GM12878 (cell line): ENCODE measurements at regions not wholly inside any gene's neighbourhood (a gene's known extent, or its start where the extent isn't known, plus 50 kb on each side); places are given as distances from the start of the nearest gene placed in this dataset.

Experiments
- ATAC-seq: fragments of 200-7000 bp; cut with Tn5 transposase; 3 replicates; pipeline ENCODE4 v1.9.1; 2020; ENCODE audit warnings: mild to moderate bottlenecking, moderate library complexity
- BruUV-seq: library from RNA; stranded (reverse); fragments of 400-500 nt; replicated peaks from 2 replicates; lab custom pipeline; 2021; lab: Mats Ljungman, UMichigan
- CTCF ChIA-PET: fragments of 300-600 bp; sonication (Branson Sonifier 250); formaldehyde crosslinking; extraction: SDS; loops from one replicate; lab custom pipeline; 2021; ENCODE audit warnings: inconsistent platforms; lab: Yijun Ruan, JAX
- POLR2A ChIA-PET: fragments of 350-600 bp; formaldehyde crosslinking; extraction: SDS; loops from one replicate; lab custom pipeline; 2021; ENCODE audit warnings: inconsistent platforms; lab: Charles Lee
- RAD21 ChIA-PET: fragments of 300-600 bp; sonication (Branson Sonifier 250); formaldehyde crosslinking; loops from one replicate; lab custom pipeline; 2023; ENCODE audit warnings: antibody characterized with exemption; ENCODE audit not compliant: unreplicated experiment; lab: Charles Lee
- SMC1A ChIA-PET: fragments of 300-600 bp; sonication (Branson Sonifier 250); formaldehyde crosslinking; loops from one replicate; lab custom pipeline; 2023; ENCODE audit not compliant: unreplicated experiment, uncharacterized antibody; lab: Charles Lee
- DNase-seq: peaks from one replicate; pipeline ENCODE4 v3.0.0-alpha.2; 2011; ENCODE audit warnings: low read depth, low spot score
- FAIRE-seq: peaks from 3 replicates; lab custom pipeline; 2011; peaks lifted over from hg19 to GRCh38; lab: Jason Lieb, UNC
- H2AFZ ChIP-seq: 2 replicates; pipeline ENCODE4 v1.6.0; 2011; ENCODE audit warnings: low read depth, low read length, control low read depth; ENCODE audit not compliant: control insufficient read depth
- H3K27ac ChIP-seq: 2 replicates; pipeline ENCODE4 v1.5.1; 2011; ENCODE audit warnings: control low read depth; ENCODE audit not compliant: control insufficient read depth, insufficient read depth
- H3K27me3 ChIP-seq, 2 experiments: replicated peaks in 1 of 2; 2 replicates each; pipeline versions ENCODE4 v1.6.0 to v1.6.1; 2011; ENCODE audit warnings: low read length in 1 of 2; ENCODE audit not compliant: control insufficient read depth in 2 of 2, insufficient read depth in 2 of 2
- H3K36me3 ChIP-seq, 2 experiments: 2 replicates each; pipeline ENCODE4 v1.5.1; 2011; ENCODE audit warnings: low read length in 1 of 2; ENCODE audit not compliant: control insufficient read depth in 2 of 2, insufficient read depth in 2 of 2
- H3K4me1 ChIP-seq: 2 replicates; pipeline ENCODE4 v1.6.1; 2011; ENCODE audit warnings: mild to moderate bottlenecking, low read length, moderate library complexity, mixed read lengths; ENCODE audit not compliant: control insufficient read depth, insufficient read depth
- H3K4me2 ChIP-seq: 2 replicates; pipeline ENCODE4 v1.6.0; 2011; ENCODE audit warnings: control low read depth; ENCODE audit not compliant: control insufficient read depth, insufficient read depth
- H3K4me3 ChIP-seq: fragments of 200-600 bp; sonication (generic); 2 replicates; pipeline ENCODE4 v1.5.1; 2016
- H3K79me2 ChIP-seq: 2 replicates; pipeline ENCODE4 v1.6.0; 2011; ENCODE audit warnings: low read length; ENCODE audit not compliant: control insufficient read depth, insufficient read depth
- H3K9ac ChIP-seq: 2 replicates; pipeline ENCODE4 v1.8.0; 2011; ENCODE audit warnings: low read length, control low read depth, mixed read lengths; ENCODE audit not compliant: control insufficient read depth, insufficient read depth
- H3K9me3 ChIP-seq: replicated peaks from 3 replicates; pipeline ENCODE4 v1.5.1; 2011; ENCODE audit warnings: mild to moderate bottlenecking, low read length; ENCODE audit not compliant: control insufficient read depth, insufficient read depth
- H4K20me1 ChIP-seq: 2 replicates; pipeline ENCODE4 v1.6.0; 2011; ENCODE audit not compliant: control insufficient read depth, insufficient read depth
- BHLHE40 ChIP-seq, 2 experiments: fragments of 450-650 bp in 1 of 2; IDR thresholded peaks; 2 replicates each; pipeline ENCODE4 v1.6.1; 2011 to 2017; ENCODE audit warnings: low read depth in 2 of 2, borderline replicate concordance in 1 of 2, improper control_type of control experiment in 1 of 2, low read length in 1 of 2, mild to moderate bottlenecking in 1 of 2
- CBX3 ChIP-seq: fragments of 200-600 bp; sonication (generic); IDR thresholded peaks from 2 replicates; pipeline ENCODE4 v1.6.1; 2016; ENCODE audit warnings: low read depth, borderline replicate concordance
- CREB1 ChIP-seq: IDR thresholded peaks from 2 replicates; pipeline ENCODE4 v1.6.1; 2012; ENCODE audit warnings: low read depth, mild to moderate bottlenecking, inconsistent platforms
- EED ChIP-seq: sonication (generic); IDR thresholded peaks from 2 replicates; pipeline ENCODE4 v1.6.1; 2016; ENCODE audit warnings: antibody characterized with exemption, low read depth
- FOS ChIP-seq: IDR thresholded peaks from 3 replicates; pipeline ENCODE4 v1.6.1; 2011; ENCODE audit warnings: borderline replicate concordance; ENCODE audit not compliant: insufficient read length; ENCODE audit errors: extremely low read depth
- PAX5 ChIP-seq: IDR thresholded peaks from 2 replicates; pipeline ENCODE4 v1.6.1; 2011; ENCODE audit warnings: low read depth, low read length, borderline replicate concordance
- PKNOX1 ChIP-seq: fragments of 450-650 bp; IDR thresholded peaks from 2 replicates; pipeline ENCODE4 v1.6.1; 2016; ENCODE audit warnings: mild to moderate bottlenecking
- POLR2AphosphoS5 ChIP-seq: IDR thresholded peaks from 2 replicates; pipeline ENCODE4 v1.6.1; 2011; ENCODE audit warnings: mild to moderate bottlenecking, low read length, inconsistent platforms
- RELA ChIP-seq: fragments of 450-650 bp; IDR thresholded peaks from 2 replicates; pipeline ENCODE4 v1.8.0; 2014; ENCODE audit warnings: borderline replicate concordance; ENCODE audit not compliant: partially characterized antibody
- WRNIP1 ChIP-seq: IDR thresholded peaks from 2 replicates; pipeline ENCODE4 v1.6.1; 2011; ENCODE audit warnings: low read depth, low read length, improper control_type of control experiment, borderline replicate concordance
- WGBS: methylation state at CpG from one replicate; pipeline ENCODE4 v1.1.6; 2016; ENCODE audit warnings: low lambda C conversion rate; ENCODE audit not compliant: insufficient replicate concordance, insufficient coverage; ENCODE audit errors: missing lambda C conversion rate; 5-methylcytosine and 5-hydroxymethylcytosine counted together
- in situ Hi-C: fragments of 300-500 bp; cut with MboI; formaldehyde crosslinking; loops from 9 replicates; pipeline ENCODE4 v1.14.3; 2018; ENCODE audit warnings: mixed read lengths
- intact Hi-C: fragments of 100-400 bp; cut with micrococcal nuclease; formaldehyde crosslinking; loops from one replicate; pipeline ENCODE4 v1.14.2; 2022; ENCODE audit not compliant: unreplicated experiment
- TF ChIP-seq, protein P1 (sequence below): fragments of 450-650 bp; conservative IDR thresholded peaks from 2 replicates; pipeline ENCODE4 v1.6.1; 2017; ENCODE audit warnings: mild to moderate bottlenecking, moderate library complexity

- ChIA-PET CTCF (interaction anchor here (2.0 kb wide), 1 partner anchor 12 kb away, joined by 8 read pairs; no protein-coding TSS in a partner anchor), RAD21 (no interaction called here), POLR2A (interaction anchor here (0.5 kb wide), 1 partner anchor 339 kb away, joined by 5 read pairs; no protein-coding TSS in a partner anchor), SMC1A (no interaction called here)
- Histone ChIP-seq H3K4me2 (no peak overlapping the region), H3K4me3 (no peak overlapping the region), H3K27ac (no peak overlapping the region), H4K20me1 (no peaks in the 10 kb centered on the region), H2AFZ (no peak overlapping the region), H3K36me3 (no peaks in the 10 kb centered on the region), H3K9me3 (no peaks in the 10 kb centered on the region), H3K79me2 (no peaks in the 10 kb centered on the region), H3K4me1 (no peaks in the 10 kb centered on the region), H3K27me3 (no peaks in the 10 kb centered on the region; a peak in 2 of 4 replicates), H3K9ac (no peak overlapping the region)
- in situ Hi-C loops (no loop called here), intact Hi-C loops (no loop called here)
- FAIRE-seq, result no peak
- DNase-seq, result no peak
- BruUV-seq, result no TSS peak
- WGBS, result 15% methylated on average over 9 of the region's 9 CpGs
- ATAC-seq, result no peak
- no peak for TF ChIP-seq PKNOX1
- no peak for TF ChIP-seq POLR2AphosphoS5
- TF ChIP-seq FOS, result no peak
- TF ChIP-seq CBX3, result no peak
- TF ChIP-seq RELA, result no peak
- TF ChIP-seq CREB1, result no peak
- no peak for TF ChIP-seq BHLHE40 (IDR thresholded peaks at IDR 0.05; ENCODE audit: borderline replicate concordance in 1 of 2, low read depth in 2 of 2, low read length in 1 of 2)
- no peak for TF ChIP-seq PAX5
- TF ChIP-seq, protein P1, sequence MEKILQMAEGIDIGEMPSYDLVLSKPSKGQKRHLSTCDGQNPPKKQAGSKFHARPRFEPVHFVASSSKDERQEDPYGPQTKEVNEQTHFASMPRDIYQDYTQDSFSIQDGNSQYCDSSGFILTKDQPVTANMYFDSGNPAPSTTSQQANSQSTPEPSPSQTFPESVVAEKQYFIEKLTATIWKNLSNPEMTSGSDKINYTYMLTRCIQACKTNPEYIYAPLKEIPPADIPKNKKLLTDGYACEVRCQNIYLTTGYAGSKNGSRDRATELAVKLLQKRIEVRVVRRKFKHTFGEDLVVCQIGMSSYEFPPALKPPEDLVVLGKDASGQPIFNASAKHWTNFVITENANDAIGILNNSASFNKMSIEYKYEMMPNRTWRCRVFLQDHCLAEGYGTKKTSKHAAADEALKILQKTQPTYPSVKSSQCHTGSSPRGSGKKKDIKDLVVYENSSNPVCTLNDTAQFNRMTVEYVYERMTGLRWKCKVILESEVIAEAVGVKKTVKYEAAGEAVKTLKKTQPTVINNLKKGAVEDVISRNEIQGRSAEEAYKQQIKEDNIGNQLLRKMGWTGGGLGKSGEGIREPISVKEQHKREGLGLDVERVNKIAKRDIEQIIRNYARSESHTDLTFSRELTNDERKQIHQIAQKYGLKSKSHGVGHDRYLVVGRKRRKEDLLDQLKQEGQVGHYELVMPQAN, result no peak
- TF ChIP-seq EED, result no peak
- TF ChIP-seq WRNIP1, result no peak
These were observed 115.1 kb upstream of the DAP start for GRCh38 chr5:10876006-10876744.
